Ovary (tissue), 3 donors: ENCODE measurements at regions not wholly inside any gene's neighbourhood (a gene's known extent, or its start where the extent isn't known, plus 50 kb on each side); places are given as distances from the start of the nearest gene placed in this dataset.

ENCODE experiments used
- POLR2A ChIP-seq: fragments of 450-650 bp; IDR thresholded peaks from one replicate; pipeline ENCODE4 v1.6.1; 2017; ENCODE audit warnings: antibody characterized with exemption, mild to moderate bottlenecking, moderate library complexity
- TF ChIP-seq, protein P1 (sequence below), 3 donors: fragments of 450-650 bp in 2 of 3; fragments of 200-600 bp in 1 of 3; IDR thresholded peaks; one replicate each; pipeline versions ENCODE4 v1.5.1 to v1.8.0; 2016 to 2022; ENCODE audit warnings: antibody characterized with exemption in 3 of 3, mild to moderate bottlenecking in 1 of 3
- donor health status: DM: no; HTN: no; CAD: no.

DNA sequence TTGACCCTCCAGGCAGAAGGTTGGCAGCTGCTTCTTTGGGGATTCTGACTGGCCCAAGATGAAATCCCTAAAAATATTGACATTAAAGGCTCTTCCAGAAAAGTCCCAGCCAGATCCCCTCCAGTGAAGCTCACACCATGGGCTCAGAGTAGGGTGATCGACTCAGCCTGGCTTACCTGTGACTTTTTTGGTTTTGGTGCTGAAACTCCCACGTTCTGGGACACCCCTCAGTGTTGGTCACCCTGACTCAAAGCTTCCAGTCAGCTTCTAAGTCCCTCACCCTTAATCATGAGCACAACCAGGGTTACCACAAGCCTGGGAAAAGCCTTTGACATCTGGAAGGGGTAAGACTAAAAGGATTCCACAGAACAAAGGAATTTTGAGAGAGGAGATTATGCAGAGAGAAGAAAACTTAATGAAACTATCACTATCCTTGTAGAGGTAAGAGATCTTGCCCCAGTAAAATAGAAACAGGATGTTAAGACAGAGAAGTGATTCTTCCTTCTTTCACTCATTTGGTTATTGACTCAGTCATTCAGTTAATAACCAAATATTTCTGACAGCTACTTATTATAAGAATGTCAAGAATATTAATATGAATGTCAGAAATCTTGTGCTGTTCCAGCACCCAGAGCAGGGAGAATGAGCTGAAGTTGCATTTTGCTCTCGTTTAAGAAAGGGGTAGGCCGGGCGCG is 66.8 kb upstream of the SEC11C start:
- no peak for TF ChIP-seq POLR2A
- TF ChIP-seq, protein P1, sequence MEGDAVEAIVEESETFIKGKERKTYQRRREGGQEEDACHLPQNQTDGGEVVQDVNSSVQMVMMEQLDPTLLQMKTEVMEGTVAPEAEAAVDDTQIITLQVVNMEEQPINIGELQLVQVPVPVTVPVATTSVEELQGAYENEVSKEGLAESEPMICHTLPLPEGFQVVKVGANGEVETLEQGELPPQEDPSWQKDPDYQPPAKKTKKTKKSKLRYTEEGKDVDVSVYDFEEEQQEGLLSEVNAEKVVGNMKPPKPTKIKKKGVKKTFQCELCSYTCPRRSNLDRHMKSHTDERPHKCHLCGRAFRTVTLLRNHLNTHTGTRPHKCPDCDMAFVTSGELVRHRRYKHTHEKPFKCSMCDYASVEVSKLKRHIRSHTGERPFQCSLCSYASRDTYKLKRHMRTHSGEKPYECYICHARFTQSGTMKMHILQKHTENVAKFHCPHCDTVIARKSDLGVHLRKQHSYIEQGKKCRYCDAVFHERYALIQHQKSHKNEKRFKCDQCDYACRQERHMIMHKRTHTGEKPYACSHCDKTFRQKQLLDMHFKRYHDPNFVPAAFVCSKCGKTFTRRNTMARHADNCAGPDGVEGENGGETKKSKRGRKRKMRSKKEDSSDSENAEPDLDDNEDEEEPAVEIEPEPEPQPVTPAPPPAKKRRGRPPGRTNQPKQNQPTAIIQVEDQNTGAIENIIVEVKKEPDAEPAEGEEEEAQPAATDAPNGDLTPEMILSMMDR (IDR thresholded peaks at IDR 0.05) = no peak
